Skeletal muscle cell (primary cell): ENCODE measurements at regions not wholly inside any gene's neighbourhood (a gene's known extent, or its start where the extent isn't known, plus 50 kb on each side); places are given as distances from the start of the nearest gene placed in this dataset.
"Not testable (repeated sequence)": the region's sequence is repeated elsewhere in the genome, so short reads cannot be mapped to it uniquely, and the experiment has no call there.

Source experiments
- DNase-seq: peaks from one replicate; pipeline ENCODE4 v3.0.0-alpha.2; 2010; ENCODE audit warnings: low read depth
- H3K4me3 ChIP-seq: 2 replicates; pipeline ENCODE4 v1.5.1; 2011; ENCODE audit warnings: low read depth, mild to moderate bottlenecking, control low read depth, low read length, moderate library complexity

- H3K4me3 ChIP-seq: no peak overlapping the region
- DNase-seq: no peak
These were observed 91.7 kb upstream of the WSCD1 start for GRCh38 chr17:5978496-5978895.

- no peak overlapping the region for H3K4me3 ChIP-seq
- DNase-seq: no peak
These were observed 89.2 kb upstream of the WSCD1 start for GRCh38 chr17:5980941-5981340.

- no peak overlapping the region for H3K4me3 ChIP-seq
- DNase-seq: no peak
These were observed 83.5 kb upstream of the WSCD1 start for GRCh38 chr17:5986644-5987043.

GRCh38 chr17:6000426-6000825 is 69.8 kb upstream of the WSCD1 start:
- no peak for DNase-seq
- no peak overlapping the region for H3K4me3 ChIP-seq

- DNase-seq: peak; percentile 60
- H3K4me3 ChIP-seq: not testable (repeated sequence)
These were observed 67.0 kb upstream of the WSCD1 start for GRCh38 chr17:6003221-6003620.

- DNase-seq: no peak
These were observed 64.2 kb upstream of the WSCD1 start for GRCh38 chr17:6005939-6006338.

GRCh38 chr17:6011206-6011605 is 59.0 kb upstream of the WSCD1 start:
- no peak for DNase-seq
- H3K4me3 ChIP-seq: no peak overlapping the region

More at GRCh38 chr17:6005939-6006338, 64.2 kb upstream of the WSCD1 start:
- no peak overlapping the region for H3K4me3 ChIP-seq

- DNase-seq: no peak
- no peak overlapping the region for H3K4me3 ChIP-seq
These were observed 51.4 kb upstream of the WSCD1 start for GRCh38 chr17:6018788-6019187.

GRCh38 chr17:6019959-6020358 is 50.2 kb upstream of the WSCD1 start:
- peak; percentile 53 for DNase-seq
- H3K4me3 ChIP-seq: no peak overlapping the region

GRCh38 chr17:6020376-6021010 is 49.7 kb upstream of the WSCD1 start:
- H3K4me3 ChIP-seq: no peak overlapping the region
- DNase-seq: no peak
